GM23338 (cell line): ENCODE measurements at regions not wholly inside any gene's neighbourhood (a gene's known extent, or its start where the extent isn't known, plus 50 kb on each side); places are given as distances from the start of the nearest gene placed in this dataset.

Experiments
- CREB1 ChIP-seq: fragments of 250-450 bp; sonication (Bioruptor Pico); IDR thresholded peaks from 2 replicates; pipeline ENCODE4 v1.5.0; 2020; ENCODE audit warnings: low read depth, mild to moderate bottlenecking, moderate library complexity
- CTCF ChIP-seq, 2 experiments: fragments of 200-600 bp in 1 of 2; sonication (generic) in 1 of 2; conservative IDR thresholded peaks; 2 replicates each; pipeline versions ENCODE4 v1.5.1 to v1.6.1; 2016 to 2017; ENCODE audit warnings: antibody characterized with exemption in 2 of 2, low read depth in 2 of 2, mild to moderate bottlenecking in 2 of 2, moderate library complexity in 1 of 2
- ETS1 ChIP-seq: IDR thresholded peaks from 2 replicates; pipeline ENCODE4 v1.6.1; 2016; ENCODE audit warnings: antibody characterized with exemption
- EZH2 ChIP-seq: fragments of 200-600 bp; sonication (generic); IDR thresholded peaks from one replicate; pipeline ENCODE4 v1.8.0; 2017; ENCODE audit warnings: antibody characterized with exemption, mild to moderate bottlenecking, low read depth; ENCODE audit not compliant: unreplicated experiment
- EZH2phosphoT487 ChIP-seq: fragments of 200-600 bp; sonication (generic); IDR thresholded peaks from one replicate; pipeline ENCODE4 v1.8.1; 2018; ENCODE audit warnings: antibody characterized with exemption; ENCODE audit not compliant: unreplicated experiment
- JUNB ChIP-seq: IDR thresholded peaks from one replicate; pipeline ENCODE4 v1.6.1; 2016; ENCODE audit warnings: antibody characterized with exemption; ENCODE audit not compliant: unreplicated experiment
- NANOG ChIP-seq: IDR thresholded peaks from 2 replicates; pipeline ENCODE4 v1.6.1; 2016; ENCODE audit warnings: antibody characterized with exemption, borderline replicate concordance
- POLR2AphosphoS5 ChIP-seq: IDR thresholded peaks from 2 replicates; pipeline ENCODE4 v1.6.1; 2016; ENCODE audit warnings: antibody characterized with exemption, low read depth
- STAT1 ChIP-seq: IDR thresholded peaks from one replicate; pipeline ENCODE4 v1.6.1; 2016; ENCODE audit warnings: antibody characterized with exemption; ENCODE audit not compliant: unreplicated experiment
- ZNF114 ChIP-seq: fragments of 250-450 bp; sonication (Bioruptor Pico); IDR thresholded peaks from 2 replicates; pipeline ENCODE4 v1.5.0; 2020; ENCODE audit warnings: mild to moderate bottlenecking, moderate library complexity
- ZNF331 ChIP-seq: fragments of 250-450 bp; sonication (Bioruptor Pico); IDR thresholded peaks from 2 replicates; pipeline ENCODE4 v1.5.0; 2020; ENCODE audit warnings: low read depth, mild to moderate bottlenecking, moderate library complexity
- ZNF462 ChIP-seq: fragments of 250-450 bp; sonication (Bioruptor Pico); IDR thresholded peaks from 2 replicates; pipeline ENCODE4 v1.5.0; 2020; ENCODE audit warnings: mild to moderate bottlenecking, moderate library complexity
- TF ChIP-seq, protein P1 (sequence below): IDR thresholded peaks from one replicate; pipeline ENCODE4 v1.6.1; 2018; ENCODE audit warnings: antibody characterized with exemption; ENCODE audit not compliant: unreplicated experiment

DNA sequence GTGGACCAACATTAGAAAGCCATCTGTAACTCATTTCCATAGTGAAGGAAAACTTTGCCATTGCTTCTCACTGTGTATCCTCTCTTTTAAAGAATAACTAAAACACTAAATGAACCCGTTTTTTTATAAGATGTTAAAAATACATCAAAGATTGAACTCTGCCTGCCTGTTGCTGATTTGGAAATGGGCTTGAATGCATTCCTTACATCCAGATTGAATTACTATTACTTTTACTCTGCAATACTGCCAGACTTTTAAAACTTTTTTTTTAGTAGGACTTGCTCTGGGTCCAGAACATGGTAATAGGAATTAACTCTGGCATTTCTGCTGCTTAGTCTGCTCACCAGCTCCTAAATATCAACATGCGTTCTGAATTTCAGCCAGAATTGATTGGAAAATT, 176.8 kb upstream of the PAPPA start:
- TF ChIP-seq CTCF (conservative IDR thresholded peaks at IDR 0.05; ENCODE audit: low read depth in 2 of 2) (no peak), CREB1 (CRISPR knock-in tag) (no peak), ZNF114 (CRISPR knock-in tag) (no peak), POLR2AphosphoS5 (no peak), EZH2 (no peak), ETS1 (no peak), JUNB (no peak), EZH2phosphoT487 (no peak), STAT1 (no peak), ZNF331 (CRISPR knock-in tag) (no peak), NANOG (no peak), ZNF462 (CRISPR knock-in tag) (no peak)
- TF ChIP-seq, protein P1, sequence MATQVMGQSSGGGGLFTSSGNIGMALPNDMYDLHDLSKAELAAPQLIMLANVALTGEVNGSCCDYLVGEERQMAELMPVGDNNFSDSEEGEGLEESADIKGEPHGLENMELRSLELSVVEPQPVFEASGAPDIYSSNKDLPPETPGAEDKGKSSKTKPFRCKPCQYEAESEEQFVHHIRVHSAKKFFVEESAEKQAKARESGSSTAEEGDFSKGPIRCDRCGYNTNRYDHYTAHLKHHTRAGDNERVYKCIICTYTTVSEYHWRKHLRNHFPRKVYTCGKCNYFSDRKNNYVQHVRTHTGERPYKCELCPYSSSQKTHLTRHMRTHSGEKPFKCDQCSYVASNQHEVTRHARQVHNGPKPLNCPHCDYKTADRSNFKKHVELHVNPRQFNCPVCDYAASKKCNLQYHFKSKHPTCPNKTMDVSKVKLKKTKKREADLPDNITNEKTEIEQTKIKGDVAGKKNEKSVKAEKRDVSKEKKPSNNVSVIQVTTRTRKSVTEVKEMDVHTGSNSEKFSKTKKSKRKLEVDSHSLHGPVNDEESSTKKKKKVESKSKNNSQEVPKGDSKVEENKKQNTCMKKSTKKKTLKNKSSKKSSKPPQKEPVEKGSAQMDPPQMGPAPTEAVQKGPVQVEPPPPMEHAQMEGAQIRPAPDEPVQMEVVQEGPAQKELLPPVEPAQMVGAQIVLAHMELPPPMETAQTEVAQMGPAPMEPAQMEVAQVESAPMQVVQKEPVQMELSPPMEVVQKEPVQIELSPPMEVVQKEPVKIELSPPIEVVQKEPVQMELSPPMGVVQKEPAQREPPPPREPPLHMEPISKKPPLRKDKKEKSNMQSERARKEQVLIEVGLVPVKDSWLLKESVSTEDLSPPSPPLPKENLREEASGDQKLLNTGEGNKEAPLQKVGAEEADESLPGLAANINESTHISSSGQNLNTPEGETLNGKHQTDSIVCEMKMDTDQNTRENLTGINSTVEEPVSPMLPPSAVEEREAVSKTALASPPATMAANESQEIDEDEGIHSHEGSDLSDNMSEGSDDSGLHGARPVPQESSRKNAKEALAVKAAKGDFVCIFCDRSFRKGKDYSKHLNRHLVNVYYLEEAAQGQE = no peak
